GM12892 (cell line): ENCODE measurements at regions not wholly inside any gene's neighbourhood (a gene's known extent, or its start where the extent isn't known, plus 50 kb on each side); places are given as distances from the start of the nearest gene placed in this dataset.

Experiments
- POLR2A ChIP-seq: IDR thresholded peaks from 2 replicates; pipeline ENCODE4 v1.6.1; 2011; ENCODE audit warnings: low read depth, low read length, control low read depth
- TAF1 ChIP-seq: IDR thresholded peaks from 2 replicates; pipeline ENCODE4 v1.6.1; 2011; ENCODE audit warnings: low read depth, mild to moderate bottlenecking, control low read depth, low read length, borderline replicate concordance

- TF ChIP-seq POLR2A, result no peak
- TF ChIP-seq TAF1, result no peak
These were observed 258.6 kb upstream of the TANK start for GRCh38 chr2:160901613-160902012.
